GM19452 (cell line): ENCODE measurements at regions not wholly inside any gene's neighbourhood (a gene's known extent, or its start where the extent isn't known, plus 50 kb on each side); places are given as distances from the start of the nearest gene placed in this dataset.
"Not testable (repeated sequence)": the region's sequence is repeated elsewhere in the genome, so short reads cannot be mapped to it uniquely, and the experiment has no call there.

ENCODE experiments used
- ATAC-seq: cut with Tn5 transposase; IDR thresholded peaks from one replicate; pipeline ENCODE4 v1.9.1; 2021; ENCODE audit not compliant: unreplicated experiment

DNA sequence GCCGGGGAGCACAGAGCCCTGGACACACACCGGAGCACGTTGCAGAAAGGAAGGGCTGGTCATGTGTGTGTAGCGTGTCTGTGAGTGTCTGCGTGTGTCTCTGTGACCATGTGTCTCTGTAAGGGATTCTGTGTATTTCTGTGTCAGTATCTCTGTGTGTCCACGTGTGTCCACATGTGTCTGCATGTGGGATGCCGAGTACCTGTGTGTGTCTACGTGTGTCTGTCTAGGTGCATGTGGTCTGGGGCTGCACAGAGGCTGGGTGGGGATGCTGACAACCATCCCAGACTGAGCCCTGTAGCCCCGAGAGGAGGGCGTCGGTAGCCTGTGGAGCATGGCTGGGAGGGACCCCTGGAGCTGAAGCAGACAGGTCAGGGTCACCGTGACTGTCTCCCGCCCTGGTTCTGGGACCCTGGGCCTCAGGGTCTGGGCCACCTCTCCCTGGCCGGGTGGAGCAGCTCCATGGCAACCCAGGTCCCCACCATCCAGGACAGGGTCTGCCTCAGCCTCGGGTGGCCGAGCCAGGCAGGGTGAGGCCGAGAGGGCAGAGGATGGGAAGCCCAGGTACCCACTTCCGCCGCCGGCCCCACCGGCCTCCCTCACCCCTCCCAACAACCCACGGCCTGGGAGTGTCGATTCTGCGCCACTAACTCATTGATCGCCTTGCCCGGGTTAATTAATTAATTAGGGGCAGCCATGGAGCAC, 122.7 kb downstream of the FAM53A start:
- ATAC-seq: no peak

- no peak for ATAC-seq
Observed at GRCh38 chr4:1559896-1560650, 124.0 kb downstream of the FAM53A start.

- ATAC-seq: no peak
Observed at GRCh38 chr4:1558205-1558604, 125.9 kb downstream of the FAM53A start.

DNA sequence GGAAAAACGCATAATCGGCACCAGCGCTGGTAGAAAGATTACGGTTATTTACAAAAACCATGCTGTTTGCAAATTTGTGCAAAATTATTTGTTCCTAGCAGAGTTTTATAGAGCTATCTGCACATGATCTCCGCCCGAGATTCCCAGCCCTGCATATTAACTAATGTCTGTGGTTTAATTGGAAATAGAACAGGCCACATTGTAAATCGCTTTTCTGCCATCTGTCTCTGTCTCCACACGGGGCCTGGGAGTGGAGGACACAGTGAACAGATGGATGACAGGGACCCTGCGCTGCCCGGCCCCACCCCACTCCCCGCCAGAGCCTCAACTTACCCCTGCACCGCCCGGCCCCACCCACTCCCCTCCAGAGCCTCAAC, 126.9 kb downstream of the FAM53A start:
- ATAC-seq: no peak

DNA sequence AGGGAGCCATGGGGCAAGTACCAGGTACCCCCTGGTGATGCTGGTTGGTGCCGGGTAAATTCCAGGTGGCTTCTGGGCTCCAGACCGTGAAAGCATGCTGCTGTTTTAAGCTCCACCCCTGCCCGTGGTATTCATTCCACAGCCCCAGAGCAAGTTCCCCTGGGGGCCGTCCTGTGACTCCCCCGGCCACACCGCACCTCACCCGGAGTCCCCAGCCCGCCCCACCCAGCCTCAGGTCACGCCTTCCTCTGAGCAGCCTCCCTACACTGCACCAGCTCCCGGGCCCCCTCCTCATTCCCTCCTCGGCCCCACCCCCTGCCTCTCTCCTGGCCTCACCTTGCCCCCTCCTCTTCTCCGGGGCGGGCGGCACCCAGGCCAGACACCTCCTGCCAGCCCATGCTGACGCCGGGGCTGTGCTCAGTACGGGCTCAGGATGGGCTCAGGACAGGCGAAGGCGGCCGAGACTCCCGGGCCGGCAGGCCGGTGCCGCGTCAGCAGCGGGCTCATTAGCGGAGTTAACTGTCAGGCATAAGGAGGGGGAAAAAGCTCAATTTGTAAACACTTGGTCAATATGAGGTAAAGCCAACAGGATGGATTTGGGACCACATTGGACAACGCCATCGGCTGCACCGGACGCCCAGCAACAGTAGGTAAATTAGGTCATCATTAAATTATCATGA, 127.4 kb downstream of the FAM53A start:
- no peak for ATAC-seq

DNA sequence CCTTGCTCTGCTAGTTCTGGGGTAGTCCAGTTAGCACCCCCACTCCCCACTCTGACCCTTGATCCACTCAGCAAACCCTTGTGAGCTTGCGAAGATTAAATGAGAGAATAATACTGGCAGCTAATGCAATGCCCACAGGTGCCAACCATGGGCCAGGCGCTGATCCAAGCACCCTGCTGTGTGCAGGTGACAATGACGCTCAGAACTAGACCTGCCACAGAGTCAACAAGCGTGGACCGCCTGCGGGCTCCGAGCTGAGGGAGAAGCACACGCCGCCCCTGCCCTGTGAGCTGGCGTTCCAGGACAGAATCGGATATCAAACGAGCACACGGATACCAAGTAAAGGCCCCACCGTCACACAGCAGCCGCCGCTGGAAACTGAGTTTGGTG, 129.2 kb downstream of the FAM53A start:
- no peak for ATAC-seq

- no peak for ATAC-seq
Observed at GRCh38 chr4:1554246-1554875, 129.8 kb downstream of the FAM53A start.

- no peak for ATAC-seq
Observed at GRCh38 chr4:1553365-1553764, 130.7 kb downstream of the FAM53A start.

- no peak for ATAC-seq
Observed at GRCh38 chr4:1552451-1552850, 131.7 kb downstream of the FAM53A start.

DNA sequence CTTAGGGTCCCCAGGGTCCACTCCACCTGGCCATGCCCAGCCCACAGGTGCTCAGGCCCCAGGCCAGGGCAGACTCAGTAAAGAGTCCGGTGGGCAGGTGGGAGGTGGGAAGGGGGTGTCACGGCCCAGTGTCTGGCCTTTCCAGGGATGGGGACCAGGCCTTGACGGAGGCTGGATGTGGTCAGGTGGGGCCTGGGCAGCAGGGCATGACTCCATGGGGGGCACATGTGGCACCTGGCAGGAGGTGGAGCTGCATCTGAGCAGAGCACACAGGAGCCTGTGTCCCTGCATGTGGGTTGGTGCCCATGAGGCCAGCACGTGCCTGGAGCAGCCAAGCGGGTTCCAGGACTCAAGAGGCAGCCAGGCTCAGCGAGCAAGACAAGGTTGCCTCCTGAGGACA, 132.9 kb downstream of the FAM53A start:
- ATAC-seq: no peak

- ATAC-seq: no peak
Observed at GRCh38 chr4:1550122-1551070, 133.7 kb downstream of the FAM53A start.

- no peak for ATAC-seq
Observed at GRCh38 chr4:1549638-1550035, 134.5 kb downstream of the FAM53A start.

DNA sequence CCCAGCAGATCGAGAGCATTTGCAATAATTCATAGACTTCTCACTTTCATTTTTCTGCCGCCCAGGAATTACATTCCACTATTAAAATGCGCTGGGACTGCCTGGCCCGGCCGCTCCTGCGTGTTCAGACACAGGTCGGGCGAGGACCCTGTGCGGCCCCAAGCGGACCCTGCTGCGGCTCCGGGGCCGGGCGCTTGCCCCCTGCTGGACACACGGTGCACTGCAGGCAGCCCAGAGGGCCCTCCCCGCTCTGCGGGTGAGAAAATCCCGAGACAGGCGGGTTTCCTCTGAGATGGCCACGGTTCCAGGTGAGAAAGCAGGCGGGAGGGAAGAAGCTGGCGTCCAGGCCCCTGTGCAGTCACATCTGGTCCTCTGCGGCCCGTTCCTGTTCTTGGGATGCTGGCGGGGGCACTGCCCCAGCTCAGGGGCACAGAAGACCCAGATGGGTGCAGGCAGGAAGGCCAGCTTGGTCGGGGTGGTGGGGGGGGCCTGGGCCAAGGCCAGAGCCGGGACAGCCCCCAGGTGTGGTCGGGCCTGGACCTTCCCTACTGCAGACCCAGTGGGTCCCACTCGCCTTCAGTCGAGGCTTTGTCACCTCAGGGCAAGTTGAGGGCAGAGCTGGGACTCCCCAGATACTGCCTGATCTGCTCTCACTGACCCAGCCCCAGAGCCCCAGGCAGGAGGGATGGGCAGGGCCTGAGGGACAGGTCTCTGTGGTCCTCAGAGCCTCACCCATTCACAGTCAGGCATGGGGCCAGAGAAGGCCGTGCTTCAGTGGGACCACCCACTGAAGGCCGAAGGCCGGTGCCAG, 135.1 kb downstream of the FAM53A start:
- ATAC-seq: not testable (repeated sequence)

DNA sequence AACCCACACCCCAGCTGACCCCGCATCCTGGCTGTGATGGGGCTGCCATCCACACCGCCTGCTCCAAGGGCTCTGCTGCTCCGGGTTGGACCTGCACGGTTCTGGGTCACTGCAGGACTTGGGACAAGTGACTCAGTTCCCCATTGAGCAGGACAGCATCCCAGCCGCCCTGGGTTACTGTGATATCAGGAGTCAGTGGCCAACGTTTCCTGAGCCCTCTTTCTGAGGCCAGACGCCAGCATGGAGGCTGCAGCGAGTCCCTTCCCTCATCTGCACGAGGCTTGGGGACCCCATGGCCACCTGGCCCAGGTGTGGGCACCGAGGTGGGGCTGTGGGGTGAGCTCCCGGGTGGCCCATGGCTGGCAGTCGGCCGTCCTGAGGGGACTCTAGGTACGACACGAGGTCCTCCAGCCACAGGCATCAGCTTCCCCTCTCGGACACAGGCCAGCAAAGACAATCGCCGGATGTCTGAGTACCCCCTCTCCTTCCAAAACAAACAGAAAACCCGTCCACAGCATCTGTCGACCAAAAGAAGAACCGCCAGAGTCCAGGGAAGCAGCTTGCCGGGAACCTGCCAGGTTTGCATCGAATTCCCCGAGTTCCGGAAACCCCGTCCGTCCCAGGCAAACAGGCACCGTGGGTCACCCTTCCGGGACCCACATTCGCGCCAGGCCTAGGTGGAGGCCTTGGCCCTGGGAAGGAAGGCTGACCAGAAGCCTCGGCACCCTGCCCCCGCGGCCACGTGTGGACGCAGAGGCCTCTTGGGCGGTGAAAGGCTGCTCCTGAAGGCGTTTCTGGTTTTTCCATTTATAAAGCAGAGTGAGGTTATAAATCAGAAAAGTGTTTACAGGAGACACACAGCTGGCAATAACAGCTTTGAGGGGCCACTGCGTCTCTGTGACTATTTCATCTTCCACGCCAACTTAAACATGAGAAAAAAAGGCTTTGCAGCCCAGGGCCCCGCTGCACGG, 136.0 kb downstream of the FAM53A start:
- no peak for ATAC-seq

DNA sequence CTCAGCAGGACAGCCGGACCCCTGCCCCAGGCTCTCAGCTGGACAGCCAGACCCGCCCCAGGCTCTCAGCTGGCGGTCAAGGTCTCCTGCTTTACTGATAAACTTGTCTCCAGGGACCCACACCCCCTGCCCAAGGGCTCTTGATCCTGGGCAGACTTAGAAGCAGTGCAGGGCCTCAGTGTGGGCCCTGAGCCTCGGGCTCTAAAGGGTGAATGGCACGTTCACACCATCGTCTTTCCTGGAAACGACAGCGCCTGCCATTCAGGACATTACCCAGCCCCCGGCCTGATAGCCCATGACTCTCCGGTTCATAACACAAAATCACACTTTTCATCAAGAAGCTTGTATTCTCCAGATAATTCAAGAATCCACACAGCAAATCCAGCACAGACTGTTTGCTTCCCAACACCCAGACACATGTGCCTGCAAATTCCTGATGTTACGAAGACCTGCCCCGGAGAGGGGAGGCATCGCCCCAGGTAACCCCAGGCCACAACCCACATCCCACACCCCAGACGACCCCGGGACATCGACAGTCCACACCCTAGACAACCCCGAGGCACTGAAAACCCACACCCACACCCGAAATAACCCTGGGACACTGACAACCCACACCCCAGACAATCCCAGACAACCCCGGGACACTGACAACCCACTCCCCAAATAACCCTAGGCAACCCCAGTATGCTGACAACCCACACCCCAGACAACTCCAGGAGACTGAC, 136.8 kb downstream of the FAM53A start:
- no peak for ATAC-seq

- ATAC-seq: no peak
Observed at GRCh38 chr4:1544861-1545281, 138.6 kb upstream of the NKX1-1 start.

GRCh38 chr4:1544435-1544834, 138.2 kb upstream of the NKX1-1 start:
- ATAC-seq: not testable (repeated sequence)

- no peak for ATAC-seq
Observed at GRCh38 chr4:1543976-1544375, 137.7 kb upstream of the NKX1-1 start.
